Astrocyte (in vitro differentiated cells and primary cell): ENCODE measurements at regions not wholly inside any gene's neighbourhood (a gene's known extent, or its start where the extent isn't known, plus 50 kb on each side); places are given as distances from the start of the nearest gene placed in this dataset.

Experiments used
- DNase-seq: peaks from one replicate; pipeline ENCODE4 v3.0.0-alpha.2; 2010; ENCODE audit warnings: low read depth
- FAIRE-seq: peaks from 2 replicates; lab custom pipeline; 2011; peaks lifted over from hg19 to GRCh38; lab: Jason Lieb, UNC
- H2AFZ ChIP-seq: 2 replicates; pipeline ENCODE4 v1.6.0; 2012; ENCODE audit warnings: low read depth, low read length, inconsistent platforms
- H3K27ac ChIP-seq: 2 replicates; pipeline ENCODE4 v1.5.1; 2011; ENCODE audit warnings: low read depth, low read length, inconsistent platforms
- H3K27me3 ChIP-seq: 2 replicates; pipeline ENCODE4 v1.6.0; 2011; ENCODE audit warnings: low read length, inconsistent platforms; ENCODE audit not compliant: insufficient read depth
- H3K36me3 ChIP-seq: 2 replicates; pipeline ENCODE4 v1.5.1; 2011; ENCODE audit warnings: low read length, inconsistent platforms; ENCODE audit not compliant: insufficient read depth
- H3K4me1 ChIP-seq: 2 replicates; pipeline ENCODE4 v1.5.1; 2011; ENCODE audit warnings: low read length, inconsistent platforms; ENCODE audit not compliant: insufficient read depth
- H3K4me2 ChIP-seq: 2 replicates; pipeline ENCODE4 v1.6.0; 2012; ENCODE audit warnings: low read length, inconsistent platforms
- H3K4me3 ChIP-seq: 2 replicates; pipeline ENCODE4 v1.5.1; 2011; ENCODE audit warnings: low read depth, mild to moderate bottlenecking, low read length, inconsistent platforms; ENCODE audit not compliant: insufficient read depth
- H3K79me2 ChIP-seq: 2 replicates; pipeline ENCODE4 v1.6.0; 2012; ENCODE audit warnings: mild to moderate bottlenecking, low read length, inconsistent platforms; ENCODE audit not compliant: insufficient read depth
- H3K9ac ChIP-seq: 2 replicates; pipeline ENCODE4 v1.6.0; 2012; ENCODE audit warnings: mild to moderate bottlenecking, low read length, inconsistent platforms
- H3K9me3 ChIP-seq: 2 replicates; pipeline ENCODE4 v1.5.1; 2012; ENCODE audit warnings: low read depth, mild to moderate bottlenecking, low read length, inconsistent platforms; ENCODE audit not compliant: insufficient read depth
- H4K20me1 ChIP-seq: 2 replicates; pipeline ENCODE4 v1.6.0; 2012; ENCODE audit warnings: low read length, inconsistent platforms; ENCODE audit not compliant: insufficient read depth
- H3K27ac Mint-ChIP-seq: one replicate; pipeline ENCODE4 v1.8.0; 2021; ENCODE audit warnings: mild to moderate bottlenecking, mixed read lengths; ENCODE audit not compliant: unreplicated experiment
- H3K27me3 Mint-ChIP-seq: one replicate; pipeline ENCODE4 v1.8.0; 2021; ENCODE audit warnings: low read depth, mixed read lengths; ENCODE audit not compliant: unreplicated experiment
- H3K36me3 Mint-ChIP-seq: one replicate; pipeline ENCODE4 v1.8.0; 2021; ENCODE audit warnings: low read depth, mixed read lengths; ENCODE audit not compliant: unreplicated experiment
- H3K4me1 Mint-ChIP-seq: one replicate; pipeline ENCODE4 v1.8.0; 2021; ENCODE audit warnings: low read depth, mixed read lengths; ENCODE audit not compliant: unreplicated experiment
- H3K4me3 Mint-ChIP-seq: one replicate; pipeline ENCODE4 v1.8.0; 2021; ENCODE audit warnings: mild to moderate bottlenecking, moderate library complexity, mixed read lengths; ENCODE audit not compliant: unreplicated experiment
- H3K9me3 Mint-ChIP-seq: one replicate; pipeline ENCODE4 v1.8.0; 2021; ENCODE audit warnings: mild to moderate bottlenecking, mixed read lengths; ENCODE audit not compliant: unreplicated experiment
- EZH2 ChIP-seq: IDR thresholded peaks from 2 replicates; pipeline ENCODE4 v1.6.1; 2012; ENCODE audit warnings: mild to moderate bottlenecking, low read length, inconsistent platforms; ENCODE audit not compliant: insufficient read depth
- TF ChIP-seq, protein P1 (sequence below): IDR thresholded peaks from 2 replicates; pipeline ENCODE4 v1.5.1; 2011; ENCODE audit warnings: low read depth, mild to moderate bottlenecking, inconsistent platforms, low read length, moderate library complexity; ENCODE audit not compliant: insufficient read depth

- DNase-seq (no peak), FAIRE-seq (no peak)
- Histone ChIP-seq H3K9me3 (no peaks in the 10 kb centered on the region), H2AFZ (no peak overlapping the region), H3K9ac (no peak overlapping the region), H3K4me2 (no peak overlapping the region), H3K4me3 (no peak overlapping the region), H3K79me2 (no peaks in the 10 kb centered on the region), H3K27me3 (no peaks in the 10 kb centered on the region), H3K4me1 (no peaks in the 10 kb centered on the region), H3K36me3 (no peaks in the 10 kb centered on the region), H3K27ac (no peak overlapping the region), H4K20me1 (no peaks in the 10 kb centered on the region)
- H3K27ac Mint-ChIP-seq, result no peak overlapping the region
- H3K9me3 Mint-ChIP-seq, result no peaks in the 10 kb centered on the region
- no peaks in the 10 kb centered on the region for H3K36me3 Mint-ChIP-seq
- H3K4me1 Mint-ChIP-seq, result peaks cover 6% of the 10 kb centered on the region
- peaks cover 3% of the 10 kb centered on the region for H3K27me3 Mint-ChIP-seq
- no peak overlapping the region for H3K4me3 Mint-ChIP-seq
- TF ChIP-seq EZH2, result no peak
- TF ChIP-seq, protein P1, sequence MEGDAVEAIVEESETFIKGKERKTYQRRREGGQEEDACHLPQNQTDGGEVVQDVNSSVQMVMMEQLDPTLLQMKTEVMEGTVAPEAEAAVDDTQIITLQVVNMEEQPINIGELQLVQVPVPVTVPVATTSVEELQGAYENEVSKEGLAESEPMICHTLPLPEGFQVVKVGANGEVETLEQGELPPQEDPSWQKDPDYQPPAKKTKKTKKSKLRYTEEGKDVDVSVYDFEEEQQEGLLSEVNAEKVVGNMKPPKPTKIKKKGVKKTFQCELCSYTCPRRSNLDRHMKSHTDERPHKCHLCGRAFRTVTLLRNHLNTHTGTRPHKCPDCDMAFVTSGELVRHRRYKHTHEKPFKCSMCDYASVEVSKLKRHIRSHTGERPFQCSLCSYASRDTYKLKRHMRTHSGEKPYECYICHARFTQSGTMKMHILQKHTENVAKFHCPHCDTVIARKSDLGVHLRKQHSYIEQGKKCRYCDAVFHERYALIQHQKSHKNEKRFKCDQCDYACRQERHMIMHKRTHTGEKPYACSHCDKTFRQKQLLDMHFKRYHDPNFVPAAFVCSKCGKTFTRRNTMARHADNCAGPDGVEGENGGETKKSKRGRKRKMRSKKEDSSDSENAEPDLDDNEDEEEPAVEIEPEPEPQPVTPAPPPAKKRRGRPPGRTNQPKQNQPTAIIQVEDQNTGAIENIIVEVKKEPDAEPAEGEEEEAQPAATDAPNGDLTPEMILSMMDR, result no peak
Observed at GRCh38 chr7:88458279-88458678, 151.6 kb upstream of the STEAP4 start.

- Mint-ChIP-seq H3K4me1 (peaks cover 8% of the 10 kb centered on the region), H3K27me3 (peaks cover 3% of the 10 kb centered on the region), H3K9me3 (no peaks in the 10 kb centered on the region), H3K4me3 (no peak overlapping the region), H3K36me3 (no peaks in the 10 kb centered on the region), H3K27ac (no peak overlapping the region)
- DNase-seq, result no peak
- Histone ChIP-seq H3K27ac (no peak overlapping the region), H3K9me3 (no peaks in the 10 kb centered on the region), H3K79me2 (no peaks in the 10 kb centered on the region), H3K36me3 (no peaks in the 10 kb centered on the region), H3K4me3 (no peak overlapping the region), H3K27me3 (no peaks in the 10 kb centered on the region), H4K20me1 (no peaks in the 10 kb centered on the region), H3K9ac (no peak overlapping the region), H3K4me2 (no peak overlapping the region), H2AFZ (no peak overlapping the region), H3K4me1 (no peaks in the 10 kb centered on the region)
- TF ChIP-seq, protein P1, result no peak
- no peak for TF ChIP-seq EZH2
- no peak for FAIRE-seq
Observed at GRCh38 chr7:88457320-88457719, 150.6 kb upstream of the STEAP4 start.

- Mint-ChIP-seq H3K36me3 (no peaks in the 10 kb centered on the region), H3K4me1 (peaks cover 8% of the 10 kb centered on the region), H3K4me3 (no peak overlapping the region), H3K9me3 (no peaks in the 10 kb centered on the region), H3K27me3 (no peaks in the 10 kb centered on the region), H3K27ac (no peak overlapping the region)
- Histone ChIP-seq H3K36me3 (no peaks in the 10 kb centered on the region), H3K4me3 (no peak overlapping the region), H4K20me1 (no peaks in the 10 kb centered on the region), H2AFZ (no peak overlapping the region), H3K9me3 (no peaks in the 10 kb centered on the region), H3K4me1 (no peaks in the 10 kb centered on the region), H3K79me2 (no peaks in the 10 kb centered on the region), H3K4me2 (no peak overlapping the region), H3K27ac (no peak overlapping the region), H3K9ac (no peak overlapping the region), H3K27me3 (no peaks in the 10 kb centered on the region)
- FAIRE-seq, result no peak
- TF ChIP-seq, protein P1, result no peak
- no peak for TF ChIP-seq EZH2
- no peak for DNase-seq
Observed at GRCh38 chr7:88456490-88456889, 149.8 kb upstream of the STEAP4 start.
